SK-N-MC (cell line): ENCODE measurements at regions not wholly inside any gene's neighbourhood (a gene's known extent, or its start where the extent isn't known, plus 50 kb on each side); places are given as distances from the start of the nearest gene placed in this dataset.
"Not testable (repeated sequence)": the region's sequence is repeated elsewhere in the genome, so short reads cannot be mapped to it uniquely, and the experiment has no call there.

Source experiments
- DNase-seq: peaks from one replicate; pipeline ENCODE4 v3.0.0-alpha.2; 2011; ENCODE audit warnings: low read depth, low spot score
- H3K27ac ChIP-seq: fragments of 200-600 bp; sonication (generic); 2 replicates; pipeline ENCODE4 v1.5.1; 2016; ENCODE audit warnings: mixed run types
- H3K36me3 ChIP-seq: fragments of 200-600 bp; sonication (generic); 2 replicates; pipeline ENCODE4 v1.6.1; 2017; ENCODE audit warnings: antibody characterized with exemption, low read length, mixed read lengths; ENCODE audit not compliant: insufficient read depth
- H3K4me3 ChIP-seq: fragments of 200-600 bp; sonication (generic); 2 replicates; pipeline ENCODE4 v1.5.1; 2016
- H3K9ac ChIP-seq: fragments of 200-600 bp; sonication (generic); 2 replicates; pipeline ENCODE4 v1.8.0; 2017; ENCODE audit warnings: mixed run types, mixed read lengths; ENCODE audit not compliant: insufficient read length
- H3K9me3 ChIP-seq: fragments of 200-600 bp; sonication (generic); 2 replicates; pipeline ENCODE4 v1.6.1; 2017; ENCODE audit warnings: low read depth, mild to moderate bottlenecking, antibody characterized with exemption, low read length, moderate library complexity, mixed read lengths
- EZH2 ChIP-seq: fragments of 200-600 bp; sonication (generic); IDR thresholded peaks from one replicate; pipeline ENCODE4 v1.6.1; 2017; ENCODE audit warnings: antibody characterized with exemption
- FOXP2 ChIP-seq: optimal IDR thresholded peaks from 2 replicates; pipeline ENCODE3; 2011; ENCODE audit warnings: mild to moderate bottlenecking, moderate library complexity; ENCODE audit not compliant: insufficient read depth; ENCODE audit errors: extremely low read length, control extremely low read depth
- POLR2AphosphoS5 ChIP-seq: IDR thresholded peaks from 2 replicates; pipeline ENCODE4 v1.6.1; 2012; ENCODE audit warnings: mild to moderate bottlenecking, low read depth, low read length, borderline replicate concordance

DNA sequence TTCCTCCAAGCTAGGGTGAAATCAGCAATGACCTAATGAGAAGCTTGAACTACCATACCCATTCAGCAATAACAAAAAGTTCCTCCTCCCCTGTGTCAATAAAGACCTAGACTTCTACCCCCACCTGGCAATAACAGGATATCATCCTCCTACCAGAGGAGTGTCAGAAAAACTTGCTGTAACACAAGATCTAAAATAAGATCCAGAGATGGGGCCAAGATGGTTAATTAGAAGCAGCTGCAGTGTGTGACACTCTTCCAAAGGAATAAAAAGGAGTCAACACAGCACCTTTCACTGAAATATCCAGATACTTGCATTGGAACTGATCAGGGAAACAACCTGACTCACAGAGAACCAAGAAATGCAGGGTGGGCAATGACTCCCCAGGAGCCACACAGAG, 84.4 kb upstream of the ARHGAP42 start:
- TF ChIP-seq POLR2AphosphoS5 (no peak), EZH2 (no peak), FOXP2 (no peak)
- H3K36me3 ChIP-seq: no peaks in the 10 kb centered on the region
- no peak overlapping the region for H3K4me3 ChIP-seq
- no peak for DNase-seq
- no peaks in the 10 kb centered on the region for H3K9me3 ChIP-seq
- no peak overlapping the region for H3K27ac ChIP-seq
- H3K9ac ChIP-seq: no peak overlapping the region

DNA sequence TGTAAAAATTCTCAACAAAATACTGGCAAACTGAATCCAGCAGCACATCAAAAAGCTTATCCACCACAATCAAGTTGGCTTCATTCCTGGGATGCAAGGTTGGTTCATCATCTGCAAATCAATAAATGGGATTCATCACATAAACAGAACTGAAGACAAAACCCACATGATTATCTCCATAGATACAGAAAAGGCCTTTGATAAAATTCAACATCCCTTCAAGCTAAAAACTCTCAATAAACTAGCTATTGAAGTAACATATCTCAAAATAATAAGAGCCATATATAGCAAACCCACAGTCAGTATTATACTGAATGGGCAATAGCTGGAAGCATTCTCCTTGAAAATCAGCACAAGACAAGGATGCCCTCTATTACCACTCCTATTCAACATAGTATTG, 79.3 kb upstream of the ARHGAP42 start:
- H3K36me3 ChIP-seq, H3K9ac ChIP-seq, DNase-seq, H3K27ac ChIP-seq, H3K9me3 ChIP-seq, H3K4me3 ChIP-seq: not testable (repeated sequence)

DNA sequence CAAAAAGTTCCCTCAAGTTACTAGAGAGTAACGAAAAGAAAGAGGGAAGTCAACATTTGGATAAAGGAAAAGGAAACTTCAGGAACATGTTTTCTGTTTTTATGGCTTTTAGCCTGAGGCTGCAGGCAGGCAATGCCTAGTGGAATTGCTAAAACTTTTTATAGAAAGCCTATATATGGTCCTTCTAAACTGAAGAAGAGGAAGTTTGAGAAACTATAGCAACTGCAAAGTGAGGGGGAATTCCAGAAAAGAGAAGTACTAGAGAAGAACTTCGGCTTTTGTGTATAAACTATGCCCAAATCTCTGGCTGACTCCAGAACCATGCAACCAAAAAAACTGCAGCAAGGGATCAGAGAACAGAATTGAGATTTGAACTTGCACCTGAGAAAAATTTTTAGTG, 74.3 kb upstream of the ARHGAP42 start:
- DNase-seq: no peak
- Histone ChIP-seq H3K27ac (no peak overlapping the region), H3K9me3 (no peaks in the 10 kb centered on the region), H3K36me3 (no peaks in the 10 kb centered on the region), H3K9ac (no peak overlapping the region), H3K4me3 (no peak overlapping the region)
- TF ChIP-seq EZH2 (no peak), POLR2AphosphoS5 (no peak), FOXP2 (no peak)

DNA sequence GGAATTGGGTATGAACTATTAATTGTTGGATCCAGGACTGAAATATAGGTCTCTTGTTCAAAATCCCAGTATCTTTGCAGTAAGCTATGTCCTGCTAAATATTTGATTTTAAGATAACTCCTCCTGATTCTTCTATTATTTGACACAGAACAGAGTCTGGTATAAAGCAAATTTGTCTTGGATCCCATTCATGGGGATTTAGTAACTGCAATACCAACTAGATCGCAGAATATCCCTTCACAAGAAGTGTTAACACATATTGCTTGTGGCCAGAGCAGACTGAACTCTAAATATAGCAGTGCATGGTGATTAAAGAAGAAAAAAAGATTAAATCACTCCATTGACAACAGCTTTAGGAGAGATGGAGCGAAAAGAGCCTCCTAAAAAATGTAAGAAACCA, 68.2 kb upstream of the ARHGAP42 start:
- Histone ChIP-seq H3K4me3 (no peak overlapping the region), H3K9ac (no peak overlapping the region), H3K36me3 (no peaks in the 10 kb centered on the region), H3K27ac (no peak overlapping the region), H3K9me3 (no peaks in the 10 kb centered on the region)
- no peak for DNase-seq
- TF ChIP-seq EZH2 (no peak), POLR2AphosphoS5 (no peak), FOXP2 (no peak)

DNA sequence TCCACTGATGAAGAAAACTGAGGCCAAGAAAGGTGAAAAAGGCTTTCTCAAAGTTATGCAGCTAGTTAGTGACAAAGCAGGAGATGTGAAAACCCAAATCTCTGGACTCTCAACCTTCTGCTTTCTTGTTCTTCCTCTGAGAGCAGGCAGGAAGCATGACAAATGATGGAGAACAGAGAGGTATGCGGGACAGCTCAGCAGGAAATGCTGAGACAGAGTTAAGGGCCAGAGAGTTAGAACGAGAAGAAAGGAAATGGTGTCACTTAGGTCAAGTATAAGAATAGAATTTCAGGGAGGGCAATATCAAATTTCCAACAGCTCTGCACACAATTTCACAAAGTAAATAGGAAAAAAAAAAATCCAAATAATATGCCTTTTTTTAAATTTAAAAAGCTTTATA, 67.6 kb upstream of the ARHGAP42 start:
- Histone ChIP-seq H3K36me3 (no peaks in the 10 kb centered on the region), H3K9me3 (no peaks in the 10 kb centered on the region), H3K4me3 (no peak overlapping the region), H3K9ac (no peak overlapping the region), H3K27ac (no peak overlapping the region)
- DNase-seq: no peak
- TF ChIP-seq FOXP2 (no peak), EZH2 (no peak), POLR2AphosphoS5 (no peak)

DNA sequence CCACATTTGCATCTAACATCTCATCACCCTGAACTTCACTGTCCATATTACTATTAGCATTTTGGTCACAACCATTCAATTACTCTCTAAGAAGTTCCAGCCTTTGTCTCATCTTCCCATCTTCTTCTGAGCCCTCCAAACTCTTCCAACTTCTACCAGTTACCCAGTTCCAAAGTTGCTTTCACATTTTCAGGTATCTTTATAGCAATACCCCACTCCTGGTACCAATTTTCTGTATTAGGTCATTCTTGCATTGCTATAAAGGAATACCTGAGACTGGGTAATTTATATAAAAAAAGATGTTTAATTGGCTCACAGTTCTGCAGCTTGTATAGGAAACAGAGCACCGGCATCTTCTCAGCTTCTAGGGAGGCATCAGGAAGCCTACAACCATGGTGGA, 64.7 kb upstream of the ARHGAP42 start:
- H3K4me3 ChIP-seq: no peak overlapping the region
- no peak for DNase-seq
- H3K27ac ChIP-seq: no peak overlapping the region
- no peaks in the 10 kb centered on the region for H3K36me3 ChIP-seq
- TF ChIP-seq EZH2 (no peak), FOXP2 (no peak), POLR2AphosphoS5 (no peak)
- H3K9me3 ChIP-seq: no peaks in the 10 kb centered on the region
- no peak overlapping the region for H3K9ac ChIP-seq

DNA sequence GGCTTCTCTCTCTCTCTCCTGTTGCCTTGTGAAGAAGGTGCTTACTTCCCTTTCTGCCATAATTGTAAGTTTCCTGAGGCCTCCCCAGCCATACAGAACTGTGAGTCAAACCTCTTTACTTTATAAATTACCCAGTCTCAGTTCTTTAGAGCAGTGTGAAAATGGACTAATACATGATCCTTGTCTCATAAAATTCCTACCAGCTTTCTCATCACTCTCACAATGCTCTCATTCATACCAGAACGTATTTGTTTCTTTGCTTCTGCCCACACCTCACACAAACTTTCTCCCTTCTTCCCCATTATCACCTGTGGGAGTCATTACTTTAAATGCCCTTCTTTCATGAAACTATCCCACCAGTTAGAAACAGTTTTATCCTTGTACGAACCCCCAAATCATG, 62.7 kb upstream of the ARHGAP42 start:
- Histone ChIP-seq H3K4me3 (no peak overlapping the region), H3K9ac (no peak overlapping the region), H3K9me3 (no peaks in the 10 kb centered on the region), H3K27ac (no peak overlapping the region), H3K36me3 (no peaks in the 10 kb centered on the region)
- TF ChIP-seq FOXP2 (no peak), EZH2 (no peak), POLR2AphosphoS5 (no peak)
- no peak for DNase-seq

DNA sequence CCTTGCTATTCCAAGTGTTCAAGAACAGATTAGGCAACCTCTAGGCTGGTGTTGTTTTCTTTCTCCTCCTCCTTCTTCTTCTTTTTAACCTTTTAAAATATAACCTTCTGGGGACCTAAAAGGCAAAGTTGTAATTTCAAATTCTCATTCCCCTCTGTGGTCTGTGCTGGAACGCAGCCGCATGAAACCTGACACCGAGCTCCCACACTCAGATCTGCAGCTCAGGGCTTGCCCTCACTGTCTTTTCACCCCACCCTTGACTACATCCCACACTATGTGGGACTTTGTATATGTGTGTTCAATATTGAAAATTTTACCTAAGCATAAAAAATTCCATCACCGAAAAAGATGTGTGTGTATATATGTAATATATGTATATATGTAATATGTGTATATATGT, 62.0 kb upstream of the ARHGAP42 start:
- TF ChIP-seq FOXP2 (no peak), EZH2 (no peak), POLR2AphosphoS5 (no peak)
- H3K9ac ChIP-seq: no peak overlapping the region
- no peaks in the 10 kb centered on the region for H3K36me3 ChIP-seq
- H3K4me3 ChIP-seq: no peak overlapping the region
- H3K9me3 ChIP-seq: no peaks in the 10 kb centered on the region
- no peak overlapping the region for H3K27ac ChIP-seq
- no peak for DNase-seq

DNA sequence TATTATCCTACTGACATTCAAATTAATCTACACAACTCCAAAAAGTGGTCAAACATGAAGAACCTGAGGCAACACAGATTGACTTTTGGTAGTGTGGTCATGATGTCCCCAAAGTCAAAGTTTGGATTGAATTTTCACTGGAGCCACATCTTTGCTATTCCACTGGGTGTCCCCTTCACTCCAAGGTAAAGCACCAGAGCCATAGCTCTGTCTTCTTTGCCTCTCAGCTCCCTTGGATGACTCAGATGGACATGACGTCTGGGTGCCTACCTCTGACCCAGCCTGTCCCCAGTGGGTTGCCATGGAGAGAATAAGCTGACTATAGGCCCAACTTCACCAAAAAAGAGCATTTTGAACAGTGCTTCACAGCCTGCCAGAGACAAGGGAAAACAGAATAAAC, 57.4 kb upstream of the ARHGAP42 start:
- no peaks in the 10 kb centered on the region for H3K9me3 ChIP-seq
- TF ChIP-seq EZH2: no peak
- TF ChIP-seq FOXP2: no peak
- TF ChIP-seq POLR2AphosphoS5: no peak
- no peak overlapping the region for H3K9ac ChIP-seq
- no peak for DNase-seq
- H3K27ac ChIP-seq: no peak overlapping the region
- H3K4me3 ChIP-seq: no peak overlapping the region
- no peaks in the 10 kb centered on the region for H3K36me3 ChIP-seq
